Neural cell (in vitro differentiated cells): ENCODE measurements at regions not wholly inside any gene's neighbourhood (a gene's known extent, or its start where the extent isn't known, plus 50 kb on each side); places are given as distances from the start of the nearest gene placed in this dataset.

Experiments used
- EP300 ChIP-seq: fragments of 450-650 bp; conservative IDR thresholded peaks from 2 replicates; pipeline ENCODE4 v1.6.1; 2014; ENCODE audit warnings: antibody characterized with exemption, mild to moderate bottlenecking, moderate library complexity; ENCODE audit not compliant: poor library complexity, severe bottlenecking
- EZH2 ChIP-seq: fragments of 200-600, 300-800 bp; shearing (Covaris generic), sonication (generic); IDR thresholded peaks from 2 replicates; pipeline ENCODE4 v1.6.1; 2014; ENCODE audit warnings: antibody characterized with exemption, low read length, borderline replicate concordance, mild to moderate bottlenecking; ENCODE audit not compliant: insufficient read depth, poor library complexity, severe bottlenecking
- TF ChIP-seq, protein P1 (sequence below): fragments of 450-650 bp; IDR thresholded peaks from 2 replicates; pipeline ENCODE4 v1.5.1; 2014; ENCODE audit warnings: antibody characterized with exemption, mild to moderate bottlenecking, moderate library complexity; ENCODE audit not compliant: poor library complexity, severe bottlenecking
- TF ChIP-seq, protein P2 (sequence below): IDR thresholded peaks from 2 replicates; pipeline ENCODE4 v1.6.1; 2012; ENCODE audit warnings: borderline replicate concordance

DNA sequence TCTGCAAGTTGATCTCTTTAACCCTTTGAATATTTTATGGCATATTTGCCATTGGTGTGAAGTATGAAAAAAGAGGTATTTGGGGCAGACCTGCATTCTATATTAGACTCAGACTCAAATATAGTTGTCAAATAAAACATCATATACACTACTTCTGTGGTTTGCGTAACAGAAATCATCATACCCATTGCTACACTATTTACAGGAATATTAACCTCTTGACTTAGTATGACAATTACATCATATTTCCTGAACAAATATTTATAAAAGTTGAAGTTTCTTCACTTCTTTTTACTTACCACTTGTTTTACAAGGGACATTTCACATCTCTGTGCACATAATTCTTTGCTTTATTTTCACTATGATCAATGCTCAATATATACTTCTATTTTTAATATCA, 206.0 kb downstream of the HAO1 start:
- TF ChIP-seq, protein P1, sequence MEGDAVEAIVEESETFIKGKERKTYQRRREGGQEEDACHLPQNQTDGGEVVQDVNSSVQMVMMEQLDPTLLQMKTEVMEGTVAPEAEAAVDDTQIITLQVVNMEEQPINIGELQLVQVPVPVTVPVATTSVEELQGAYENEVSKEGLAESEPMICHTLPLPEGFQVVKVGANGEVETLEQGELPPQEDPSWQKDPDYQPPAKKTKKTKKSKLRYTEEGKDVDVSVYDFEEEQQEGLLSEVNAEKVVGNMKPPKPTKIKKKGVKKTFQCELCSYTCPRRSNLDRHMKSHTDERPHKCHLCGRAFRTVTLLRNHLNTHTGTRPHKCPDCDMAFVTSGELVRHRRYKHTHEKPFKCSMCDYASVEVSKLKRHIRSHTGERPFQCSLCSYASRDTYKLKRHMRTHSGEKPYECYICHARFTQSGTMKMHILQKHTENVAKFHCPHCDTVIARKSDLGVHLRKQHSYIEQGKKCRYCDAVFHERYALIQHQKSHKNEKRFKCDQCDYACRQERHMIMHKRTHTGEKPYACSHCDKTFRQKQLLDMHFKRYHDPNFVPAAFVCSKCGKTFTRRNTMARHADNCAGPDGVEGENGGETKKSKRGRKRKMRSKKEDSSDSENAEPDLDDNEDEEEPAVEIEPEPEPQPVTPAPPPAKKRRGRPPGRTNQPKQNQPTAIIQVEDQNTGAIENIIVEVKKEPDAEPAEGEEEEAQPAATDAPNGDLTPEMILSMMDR, result no peak
- TF ChIP-seq EZH2 (no peak), EP300 (no peak)
- TF ChIP-seq, protein P2, sequence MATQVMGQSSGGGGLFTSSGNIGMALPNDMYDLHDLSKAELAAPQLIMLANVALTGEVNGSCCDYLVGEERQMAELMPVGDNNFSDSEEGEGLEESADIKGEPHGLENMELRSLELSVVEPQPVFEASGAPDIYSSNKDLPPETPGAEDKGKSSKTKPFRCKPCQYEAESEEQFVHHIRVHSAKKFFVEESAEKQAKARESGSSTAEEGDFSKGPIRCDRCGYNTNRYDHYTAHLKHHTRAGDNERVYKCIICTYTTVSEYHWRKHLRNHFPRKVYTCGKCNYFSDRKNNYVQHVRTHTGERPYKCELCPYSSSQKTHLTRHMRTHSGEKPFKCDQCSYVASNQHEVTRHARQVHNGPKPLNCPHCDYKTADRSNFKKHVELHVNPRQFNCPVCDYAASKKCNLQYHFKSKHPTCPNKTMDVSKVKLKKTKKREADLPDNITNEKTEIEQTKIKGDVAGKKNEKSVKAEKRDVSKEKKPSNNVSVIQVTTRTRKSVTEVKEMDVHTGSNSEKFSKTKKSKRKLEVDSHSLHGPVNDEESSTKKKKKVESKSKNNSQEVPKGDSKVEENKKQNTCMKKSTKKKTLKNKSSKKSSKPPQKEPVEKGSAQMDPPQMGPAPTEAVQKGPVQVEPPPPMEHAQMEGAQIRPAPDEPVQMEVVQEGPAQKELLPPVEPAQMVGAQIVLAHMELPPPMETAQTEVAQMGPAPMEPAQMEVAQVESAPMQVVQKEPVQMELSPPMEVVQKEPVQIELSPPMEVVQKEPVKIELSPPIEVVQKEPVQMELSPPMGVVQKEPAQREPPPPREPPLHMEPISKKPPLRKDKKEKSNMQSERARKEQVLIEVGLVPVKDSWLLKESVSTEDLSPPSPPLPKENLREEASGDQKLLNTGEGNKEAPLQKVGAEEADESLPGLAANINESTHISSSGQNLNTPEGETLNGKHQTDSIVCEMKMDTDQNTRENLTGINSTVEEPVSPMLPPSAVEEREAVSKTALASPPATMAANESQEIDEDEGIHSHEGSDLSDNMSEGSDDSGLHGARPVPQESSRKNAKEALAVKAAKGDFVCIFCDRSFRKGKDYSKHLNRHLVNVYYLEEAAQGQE, result no peak
